Rectal smooth muscle tissue (tissue), 1 donor: ENCODE measurements at regions not wholly inside any gene's neighbourhood (a gene's known extent, or its start where the extent isn't known, plus 50 kb on each side); places are given as distances from the start of the nearest gene placed in this dataset.
"Not testable (repeated sequence)": the region's sequence is repeated elsewhere in the genome, so short reads cannot be mapped to it uniquely, and the experiment has no call there.

Experiments used
- H3K27ac ChIP-seq: one replicate; pipeline ENCODE4 v1.7.0; 2013; ENCODE audit warnings: low read depth, low read length, inconsistent platforms
- H3K27me3 ChIP-seq: one replicate; pipeline ENCODE4 v1.7.0; 2013; ENCODE audit warnings: low read length; ENCODE audit not compliant: control insufficient read depth, insufficient read depth
- H3K36me3 ChIP-seq: one replicate; pipeline ENCODE4 v1.7.0; 2013; ENCODE audit warnings: low read length; ENCODE audit not compliant: control insufficient read depth, insufficient read depth
- H3K4me1 ChIP-seq: one replicate; pipeline ENCODE4 v1.7.0; 2013; ENCODE audit warnings: low read length; ENCODE audit not compliant: control insufficient read depth, insufficient read depth
- H3K4me3 ChIP-seq: one replicate; pipeline ENCODE4 v1.7.0; 2013; ENCODE audit warnings: low read length
- H3K9ac ChIP-seq: one replicate; pipeline ENCODE4 v1.7.0; 2013; ENCODE audit warnings: low read length

DNA sequence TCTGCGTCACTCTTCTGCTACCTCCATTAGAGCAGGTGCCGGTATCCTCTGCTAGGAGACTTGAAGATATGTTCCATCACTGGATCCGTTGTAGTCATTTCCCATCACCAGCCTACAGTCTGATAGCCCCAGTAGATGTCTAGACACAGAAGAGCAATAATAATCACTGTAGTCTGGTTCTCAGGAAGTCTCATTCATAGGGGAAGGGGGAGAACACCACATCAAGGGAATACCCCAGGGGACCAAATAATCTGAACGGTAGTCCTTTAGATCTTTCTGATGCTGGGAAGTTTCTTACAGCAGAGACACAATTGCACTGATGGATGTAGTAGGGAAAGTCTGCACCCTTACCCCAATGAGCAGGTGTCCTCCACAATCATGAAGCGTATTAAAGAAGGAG lies 595.0 kb downstream of the EPHA3 start:
- no peak overlapping the region for H3K4me3 ChIP-seq
- H3K27ac ChIP-seq = no peak overlapping the region
- H3K9ac ChIP-seq = no peak overlapping the region
- no peaks in the 10 kb centered on the region for H3K36me3 ChIP-seq
- H3K27me3 ChIP-seq = no peaks in the 10 kb centered on the region
- H3K4me1 ChIP-seq = no peaks in the 10 kb centered on the region

GRCh38 chr3:89713196-89713595 lies 605.8 kb downstream of the EPHA3 start:
- no peak overlapping the region for H3K27ac ChIP-seq
- H3K27me3 ChIP-seq = no peaks in the 10 kb centered on the region
- H3K9ac ChIP-seq = no peak overlapping the region
- no peaks in the 10 kb centered on the region for H3K4me1 ChIP-seq
- H3K36me3 ChIP-seq = no peaks in the 10 kb centered on the region
- H3K4me3 ChIP-seq = no peak overlapping the region

DNA sequence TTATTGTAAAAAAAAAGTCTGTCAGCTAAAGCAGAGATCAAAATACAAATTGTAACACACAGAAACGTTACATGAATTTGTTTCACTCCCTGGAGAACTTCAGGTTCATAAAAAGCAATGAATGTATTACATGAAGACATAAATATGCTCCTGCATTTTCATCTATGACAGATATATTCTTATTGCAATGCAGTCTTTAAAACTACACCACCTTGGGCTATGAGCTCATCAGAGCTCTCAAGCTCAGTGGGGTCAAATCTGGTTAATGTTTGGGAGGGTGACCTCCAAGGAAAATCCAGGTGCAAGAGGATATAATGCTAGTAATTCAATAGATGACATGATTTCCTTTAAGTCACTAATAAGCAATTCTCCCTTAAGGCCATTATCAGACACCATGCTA lies 606.8 kb downstream of the EPHA3 start:
- Histone ChIP-seq H3K9ac (no peak overlapping the region), H3K27me3 (no peaks in the 10 kb centered on the region), H3K27ac (no peak overlapping the region), H3K4me1 (no peaks in the 10 kb centered on the region), H3K36me3 (no peaks in the 10 kb centered on the region), H3K4me3 (no peak overlapping the region)

- no peak overlapping the region for H3K27ac ChIP-seq
- no peaks in the 10 kb centered on the region for H3K27me3 ChIP-seq
- no peak overlapping the region for H3K9ac ChIP-seq
- no peaks in the 10 kb centered on the region for H3K4me1 ChIP-seq
- H3K36me3 ChIP-seq = no peaks in the 10 kb centered on the region
- no peak overlapping the region for H3K4me3 ChIP-seq
Observed at GRCh38 chr3:89740080-89740880, 632.9 kb downstream of the EPHA3 start.

DNA sequence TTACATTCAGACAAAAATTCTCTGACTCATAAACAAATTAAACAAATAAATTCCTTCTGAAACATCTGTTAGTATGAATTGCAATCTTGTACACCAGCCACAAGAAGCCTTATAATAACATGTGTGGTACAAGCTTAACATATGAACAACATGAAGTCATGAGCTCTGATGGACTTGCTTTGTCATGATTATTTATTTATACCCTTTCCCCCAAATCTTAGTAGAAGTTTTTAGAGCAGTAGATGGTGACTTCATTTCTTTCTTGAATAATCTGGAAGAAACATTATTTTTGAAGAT lies 633.4 kb downstream of the EPHA3 start:
- no peaks in the 10 kb centered on the region for H3K4me1 ChIP-seq
- H3K36me3 ChIP-seq = no peaks in the 10 kb centered on the region
- H3K27ac ChIP-seq = no peak overlapping the region
- no peaks in the 10 kb centered on the region for H3K27me3 ChIP-seq
- no peak overlapping the region for H3K4me3 ChIP-seq
- H3K9ac ChIP-seq = no peak overlapping the region

GRCh38 chr3:89742546-89742945 lies 635.1 kb downstream of the EPHA3 start:
- Histone ChIP-seq H3K4me1 (no peaks in the 10 kb centered on the region), H3K36me3 (no peaks in the 10 kb centered on the region), H3K27me3 (no peaks in the 10 kb centered on the region), H3K4me3 (no peak overlapping the region), H3K9ac (no peak overlapping the region), H3K27ac (no peak overlapping the region)

DNA sequence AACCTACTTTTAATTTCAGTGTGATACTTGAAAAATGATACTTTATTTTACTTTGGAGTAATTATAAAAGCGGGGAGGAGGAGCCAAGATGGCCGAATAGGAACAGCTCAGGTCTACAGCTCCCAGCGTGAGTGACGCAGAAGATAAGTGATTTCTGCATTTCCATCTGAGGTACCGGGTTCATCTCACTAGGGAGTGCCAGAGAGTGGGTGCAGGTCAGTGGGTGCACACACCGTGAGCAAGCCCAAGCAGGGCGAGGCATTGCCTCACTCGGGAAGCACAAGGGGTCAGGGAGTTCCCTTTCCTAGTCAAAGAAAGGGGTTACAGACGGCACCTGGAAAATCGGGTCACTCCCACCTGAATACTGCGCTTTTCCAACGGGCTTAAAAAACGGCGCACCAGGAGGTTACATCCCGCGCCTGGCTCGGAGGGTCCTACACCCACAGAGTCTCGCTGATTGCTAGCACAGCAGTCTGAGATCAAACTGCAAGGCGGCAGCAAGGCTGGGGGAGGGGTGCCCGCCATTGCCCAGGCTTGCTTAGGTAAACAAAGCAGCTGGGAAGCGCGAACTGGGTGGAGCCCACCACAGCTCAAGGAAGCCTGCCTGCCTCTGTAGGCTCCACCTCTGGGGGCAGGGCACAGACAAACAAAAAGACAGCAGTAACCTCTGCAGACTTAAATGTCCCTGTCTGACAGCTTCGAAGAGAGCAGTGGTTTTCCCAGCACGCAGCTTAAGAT lies 640.3 kb downstream of the EPHA3 start:
- H3K27me3 ChIP-seq, H3K4me1 ChIP-seq, H3K36me3 ChIP-seq, H3K9ac ChIP-seq, H3K4me3 ChIP-seq, H3K27ac ChIP-seq: not testable (repeated sequence)

GRCh38 chr3:89762405-89762804 lies 655.0 kb downstream of the EPHA3 start:
- no peak overlapping the region for H3K4me3 ChIP-seq
- H3K36me3 ChIP-seq = no peaks in the 10 kb centered on the region
- H3K27me3 ChIP-seq = no peaks in the 10 kb centered on the region
- no peaks in the 10 kb centered on the region for H3K4me1 ChIP-seq
- no peak overlapping the region for H3K9ac ChIP-seq
- no peak overlapping the region for H3K27ac ChIP-seq

DNA sequence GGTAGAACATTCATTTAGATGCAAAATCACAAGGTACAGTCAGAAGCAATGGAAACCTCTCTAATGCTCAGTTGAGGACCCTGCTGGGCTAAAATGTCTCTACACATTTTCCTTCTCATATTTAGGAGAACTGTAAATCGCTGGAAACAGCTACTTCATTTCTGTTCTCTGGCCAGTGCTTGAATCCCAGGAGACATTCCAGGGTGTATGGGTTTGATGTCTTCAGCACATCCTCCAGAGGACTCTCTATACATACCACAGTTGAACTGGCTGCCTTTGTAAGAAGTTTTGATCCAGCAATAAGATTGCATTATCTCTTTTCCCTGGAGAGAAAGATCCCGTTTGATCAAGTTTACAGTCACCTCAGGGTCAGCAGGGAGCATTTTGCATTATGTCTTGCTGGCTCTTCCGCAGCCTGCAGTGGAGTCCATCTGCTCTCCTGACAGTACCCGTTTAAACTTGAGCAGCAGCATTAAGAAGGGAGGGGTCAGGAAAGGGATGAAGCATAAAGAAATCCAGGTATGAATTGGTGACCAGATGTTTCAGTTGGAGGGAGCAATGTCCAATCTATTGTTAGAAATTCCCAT lies 676.0 kb downstream of the EPHA3 start:
- no peak overlapping the region for H3K9ac ChIP-seq
- no peaks in the 10 kb centered on the region for H3K27me3 ChIP-seq
- no peaks in the 10 kb centered on the region for H3K4me1 ChIP-seq
- no peak overlapping the region for H3K27ac ChIP-seq
- H3K36me3 ChIP-seq = no peaks in the 10 kb centered on the region
- no peak overlapping the region for H3K4me3 ChIP-seq

DNA sequence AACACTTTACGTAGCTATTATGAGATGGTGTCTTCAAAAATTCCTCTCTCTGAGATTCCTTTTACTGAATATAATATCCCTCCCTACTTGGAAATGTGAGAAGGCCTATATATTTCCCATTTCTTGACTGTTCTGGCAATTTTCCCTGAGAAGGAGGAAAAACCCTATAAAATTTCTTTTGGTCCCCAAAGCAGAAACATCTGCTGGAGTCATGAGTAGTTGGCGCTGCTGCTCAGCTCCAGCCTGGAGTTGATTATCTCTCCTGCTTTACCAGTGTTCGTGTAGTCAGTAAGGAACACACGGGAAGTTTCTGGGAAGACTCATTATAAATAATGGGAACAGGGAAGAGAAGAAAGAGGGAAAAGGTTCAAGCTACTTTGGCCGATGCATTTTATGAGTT lies 680.1 kb downstream of the EPHA3 start:
- Histone ChIP-seq H3K4me3 (no peak overlapping the region), H3K27ac (no peak overlapping the region), H3K27me3 (no peaks in the 10 kb centered on the region), H3K9ac (no peak overlapping the region), H3K36me3 (no peaks in the 10 kb centered on the region), H3K4me1 (no peaks in the 10 kb centered on the region)

GRCh38 chr3:89787979-89788378 lies 680.6 kb downstream of the EPHA3 start:
- H3K4me1 ChIP-seq = no peaks in the 10 kb centered on the region
- no peak overlapping the region for H3K9ac ChIP-seq
- no peaks in the 10 kb centered on the region for H3K27me3 ChIP-seq
- H3K36me3 ChIP-seq = no peaks in the 10 kb centered on the region
- no peak overlapping the region for H3K27ac ChIP-seq
- no peak overlapping the region for H3K4me3 ChIP-seq

DNA sequence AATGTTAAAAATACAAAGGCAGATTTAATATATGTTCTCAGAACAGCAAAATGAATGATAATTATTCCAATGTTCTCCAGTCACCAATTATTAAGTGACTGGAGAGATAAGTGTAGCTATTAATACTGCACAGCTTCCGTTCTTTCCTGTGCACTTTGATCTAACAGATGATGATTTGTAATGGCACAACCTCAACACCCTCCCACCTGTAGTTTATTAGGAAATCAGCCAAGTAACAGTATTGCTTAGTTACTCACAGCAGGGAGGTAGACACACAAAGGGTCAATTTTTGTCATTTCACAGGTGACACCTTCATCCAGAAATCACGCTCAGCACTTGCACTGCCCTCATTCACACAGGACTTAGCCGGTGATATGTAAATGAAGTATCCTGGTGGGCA lies 688.1 kb downstream of the EPHA3 start:
- no peaks in the 10 kb centered on the region for H3K4me1 ChIP-seq
- no peaks in the 10 kb centered on the region for H3K36me3 ChIP-seq
- no peak overlapping the region for H3K4me3 ChIP-seq
- no peak overlapping the region for H3K27ac ChIP-seq
- H3K27me3 ChIP-seq = no peaks in the 10 kb centered on the region
- no peak overlapping the region for H3K9ac ChIP-seq

DNA sequence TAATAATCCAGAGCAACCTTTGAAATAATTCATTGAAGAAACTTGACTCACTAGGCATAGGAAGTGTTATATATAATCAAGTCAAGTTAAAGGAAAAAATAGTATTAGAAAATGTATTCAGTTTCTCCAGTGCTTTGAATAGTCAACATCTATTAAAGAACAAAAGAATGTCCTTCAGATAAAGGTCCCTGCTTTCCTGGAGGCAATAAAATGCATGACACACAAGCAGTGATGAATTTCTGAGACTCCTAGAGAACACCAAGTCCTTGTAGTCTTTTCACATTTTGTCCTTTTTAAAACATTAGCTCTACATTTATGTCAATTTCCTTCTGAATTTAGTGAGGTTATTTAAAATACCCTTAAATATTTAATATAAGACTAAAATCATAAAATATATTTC lies 695.5 kb downstream of the EPHA3 start:
- Histone ChIP-seq H3K9ac (no peak overlapping the region), H3K36me3 (no peaks in the 10 kb centered on the region), H3K4me3 (no peak overlapping the region), H3K4me1 (no peaks in the 10 kb centered on the region), H3K27me3 (no peaks in the 10 kb centered on the region), H3K27ac (no peak overlapping the region)
